Esophagus muscularis mucosa (tissue), 4 donors: ENCODE measurements at regions not wholly inside any gene's neighbourhood (a gene's known extent, or its start where the extent isn't known, plus 50 kb on each side); places are given as distances from the start of the nearest gene placed in this dataset.

Experiments used
- DNase-seq: peaks from one replicate; pipeline ENCODE4 v3.0.0-alpha.2; 2017; ENCODE audit errors: extremely low spot score
- H3K27ac ChIP-seq, 4 donors: fragments of 200-600 bp; sonication (generic); replicated peaks in 1 of 4; 1 replicate in 3 of 4; 2 replicates in 1 of 4; pipeline ENCODE4 v1.5.1; 2016 to 2019; ENCODE audit warnings: mild to moderate bottlenecking in 1 of 4
- H3K27me3 ChIP-seq, 4 donors: fragments of 200-600 bp; sonication (generic); one replicate each; pipeline versions ENCODE4 v1.5.1 to v1.6.0; 2016 to 2019
- H3K36me3 ChIP-seq, 4 donors: fragments of 200-600 bp; sonication (generic); one replicate each; pipeline ENCODE4 v1.5.1; 2016 to 2019
- H3K4me1 ChIP-seq, 4 donors: fragments of 200-600 bp; sonication (generic); one replicate each; pipeline ENCODE4 v1.5.1; 2016 to 2019
- H3K4me3 ChIP-seq, 4 donors: fragments of 200-600 bp; sonication (generic); 1 replicate in 2 of 4; 2 replicates in 2 of 4; pipeline ENCODE4 v1.5.1; 2016 to 2019; ENCODE audit warnings: mild to moderate bottlenecking in 4 of 4, moderate library complexity in 1 of 4
- H3K9me3 ChIP-seq, 4 donors: fragments of 200-600 bp; sonication (generic); 1 replicate in 3 of 4; 2 replicates in 1 of 4; pipeline ENCODE4 v1.5.1; 2016 to 2019
- EP300 ChIP-seq: sonication (generic); formaldehyde crosslinking; IDR thresholded peaks from one replicate; pipeline ENCODE4 v1.6.1; 2017; ENCODE audit warnings: antibody characterized with exemption
- POLR2A ChIP-seq: fragments of 450-650 bp; IDR thresholded peaks from one replicate; pipeline ENCODE4 v1.6.1; 2017; ENCODE audit warnings: antibody characterized with exemption, moderate library complexity, mild to moderate bottlenecking, low read depth
- POLR2AphosphoS5 ChIP-seq, 2 donors: sonication (generic); formaldehyde crosslinking; IDR thresholded peaks; one replicate each; pipeline ENCODE4 v1.6.1; 2017; ENCODE audit warnings: antibody characterized with exemption in 2 of 2
- WGBS: methylation state at CpG from one replicate; pipeline ENCODE4 v1.1.5; 2018; 5-methylcytosine and 5-hydroxymethylcytosine counted together
- intact Hi-C: fragments of 100-400 bp; cut with DNase I; formaldehyde crosslinking; loops from one replicate; pipeline ENCODE4 v1.15.1; 2023
- TF ChIP-seq, protein P1 (sequence below), 3 experiments: fragments of 200-600 bp in 2 of 3; fragments of 450-650 bp in 1 of 3; sonication (generic) in 2 of 3; IDR thresholded peaks; one replicate each; pipeline ENCODE4 v1.5.1; 2017 to 2019; ENCODE audit warnings: antibody characterized with exemption in 3 of 3, mild to moderate bottlenecking in 2 of 3, moderate library complexity in 1 of 3

DNA sequence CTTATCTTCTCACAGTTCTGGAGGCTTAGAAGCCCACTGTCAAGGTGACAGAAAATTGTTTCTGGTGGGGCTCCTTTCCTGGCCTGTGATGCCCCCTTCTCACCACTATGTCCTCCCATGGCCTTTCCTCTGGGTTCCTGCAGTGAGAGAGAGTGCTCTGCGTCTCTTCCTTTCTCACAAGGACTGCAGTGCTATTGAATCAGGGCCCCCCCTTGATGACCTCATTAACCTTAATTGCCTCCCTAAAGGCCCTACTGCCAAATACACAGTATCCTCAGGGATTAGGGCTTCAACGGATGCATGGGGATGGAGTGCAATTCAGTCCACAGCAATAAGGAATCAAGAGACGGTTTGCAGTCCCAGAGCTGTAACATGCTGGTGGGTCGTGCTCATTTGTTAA, 82.0 kb upstream of the GRB10 start:
- intact Hi-C loops: no loop called here
- peaks cover 0 to 6% (median 2%) of the 10 kb centered on the region in 4 donors for H3K4me1 ChIP-seq
- H3K36me3 ChIP-seq: no peaks in the 10 kb centered on the region
- no peak for DNase-seq
- no peak overlapping the region for H3K27ac ChIP-seq
- no peak for TF ChIP-seq POLR2A
- TF ChIP-seq, protein P1, sequence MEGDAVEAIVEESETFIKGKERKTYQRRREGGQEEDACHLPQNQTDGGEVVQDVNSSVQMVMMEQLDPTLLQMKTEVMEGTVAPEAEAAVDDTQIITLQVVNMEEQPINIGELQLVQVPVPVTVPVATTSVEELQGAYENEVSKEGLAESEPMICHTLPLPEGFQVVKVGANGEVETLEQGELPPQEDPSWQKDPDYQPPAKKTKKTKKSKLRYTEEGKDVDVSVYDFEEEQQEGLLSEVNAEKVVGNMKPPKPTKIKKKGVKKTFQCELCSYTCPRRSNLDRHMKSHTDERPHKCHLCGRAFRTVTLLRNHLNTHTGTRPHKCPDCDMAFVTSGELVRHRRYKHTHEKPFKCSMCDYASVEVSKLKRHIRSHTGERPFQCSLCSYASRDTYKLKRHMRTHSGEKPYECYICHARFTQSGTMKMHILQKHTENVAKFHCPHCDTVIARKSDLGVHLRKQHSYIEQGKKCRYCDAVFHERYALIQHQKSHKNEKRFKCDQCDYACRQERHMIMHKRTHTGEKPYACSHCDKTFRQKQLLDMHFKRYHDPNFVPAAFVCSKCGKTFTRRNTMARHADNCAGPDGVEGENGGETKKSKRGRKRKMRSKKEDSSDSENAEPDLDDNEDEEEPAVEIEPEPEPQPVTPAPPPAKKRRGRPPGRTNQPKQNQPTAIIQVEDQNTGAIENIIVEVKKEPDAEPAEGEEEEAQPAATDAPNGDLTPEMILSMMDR (IDR thresholded peaks at IDR 0.05): no peak
- TF ChIP-seq EP300: no peak
- TF ChIP-seq POLR2AphosphoS5 (IDR thresholded peaks at IDR 0.05): no peak
- H3K4me3 ChIP-seq: no peak overlapping the region
- no peaks in the 10 kb centered on the region for H3K9me3 ChIP-seq
- 96% methylated on average over 4 of the region's 4 CpGs for WGBS
- H3K27me3 ChIP-seq: no peaks in the 10 kb centered on the region

- H3K4me1 ChIP-seq: no peaks in the 10 kb centered on the region
- intact Hi-C loops: no loop called here
- TF ChIP-seq, protein P1 (IDR thresholded peaks at IDR 0.05): no peak
- no peaks in the 10 kb centered on the region for H3K36me3 ChIP-seq
- no peak overlapping the region for H3K4me3 ChIP-seq
- no peaks in the 10 kb centered on the region for H3K9me3 ChIP-seq
- WGBS: 62% methylated on average over 3 of the region's 3 CpGs
- no peak overlapping the region for H3K27ac ChIP-seq
- H3K27me3 ChIP-seq: peaks cover 0 to 3% (median 0%) of the 10 kb centered on the region in 4 donors
- no peak for DNase-seq
Measured at GRCh38 chr7:50863053-50863452, 80.4 kb upstream of the GRB10 start.

GRCh38 chr7:50862302-50862701, 79.6 kb upstream of the GRB10 start:
- TF ChIP-seq POLR2A (no peak), POLR2AphosphoS5 (IDR thresholded peaks at IDR 0.05) (no peak), EP300 (no peak)
- TF ChIP-seq, protein P1 (IDR thresholded peaks at IDR 0.05): no peak
- no peaks in the 10 kb centered on the region for H3K9me3 ChIP-seq
- no peaks in the 10 kb centered on the region for H3K36me3 ChIP-seq
- no peak overlapping the region for H3K4me3 ChIP-seq
- H3K4me1 ChIP-seq: no peaks in the 10 kb centered on the region
- H3K27ac ChIP-seq: no peak overlapping the region
- no peak for DNase-seq
- intact Hi-C loops: no loop called here
- H3K27me3 ChIP-seq: peaks cover 0 to 6% (median 0%) of the 10 kb centered on the region in 4 donors
- WGBS: 94% methylated on average over 1 of the region's 1 CpG

- Histone ChIP-seq H3K9me3 (no peaks in the 10 kb centered on the region), H3K27ac (no peak overlapping the region), H3K4me3 (no peak overlapping the region), H3K36me3 (no peaks in the 10 kb centered on the region), H3K27me3 (peaks cover 0 to 11% (median 0%) of the 10 kb centered on the region in 4 donors), H3K4me1 (no peaks in the 10 kb centered on the region)
- TF ChIP-seq EP300: no peak
- no peak for TF ChIP-seq POLR2AphosphoS5 (IDR thresholded peaks at IDR 0.05)
- no peak for TF ChIP-seq POLR2A
- TF ChIP-seq, protein P1 (IDR thresholded peaks at IDR 0.05): no peak
- intact Hi-C loops: no loop called here
- WGBS: 100% methylated on average over 2 of the region's 2 CpGs
- DNase-seq: peak; percentile 77
Measured at GRCh38 chr7:50860598-50860997, 77.9 kb upstream of the GRB10 start.

- TF ChIP-seq EP300: no peak
- TF ChIP-seq, protein P1 (IDR thresholded peaks at IDR 0.05): no peak
- no peak for TF ChIP-seq POLR2A
- no peak for TF ChIP-seq POLR2AphosphoS5 (IDR thresholded peaks at IDR 0.05)
- WGBS: 78% methylated on average over 5 of the region's 5 CpGs
- Histone ChIP-seq H3K36me3 (no peaks in the 10 kb centered on the region), H3K27ac (no peak overlapping the region), H3K4me1 (no peaks in the 10 kb centered on the region), H3K9me3 (no peaks in the 10 kb centered on the region), H3K4me3 (no peak overlapping the region), H3K27me3 (peaks cover 0 to 11% (median 0%) of the 10 kb centered on the region in 4 donors)
- peak; percentile 77 for DNase-seq
- intact Hi-C loops: no loop called here
Measured at GRCh38 chr7:50860174-50860573, 77.5 kb upstream of the GRB10 start.
